GM18505 (cell line): ENCODE measurements at regions not wholly inside any gene's neighbourhood (a gene's known extent, or its start where the extent isn't known, plus 50 kb on each side); places are given as distances from the start of the nearest gene placed in this dataset.

Experiments
- ATAC-seq: cut with Tn5 transposase; IDR thresholded peaks from one replicate; pipeline ENCODE4 v1.9.1; 2021; ENCODE audit not compliant: unreplicated experiment
- POLR2A ChIP-seq: IDR thresholded peaks from 4 replicates; pipeline ENCODE4 v1.6.1; 2011; ENCODE audit warnings: borderline replicate concordance; ENCODE audit not compliant: insufficient read depth, insufficient read length; ENCODE audit errors: extremely low read depth

DNA sequence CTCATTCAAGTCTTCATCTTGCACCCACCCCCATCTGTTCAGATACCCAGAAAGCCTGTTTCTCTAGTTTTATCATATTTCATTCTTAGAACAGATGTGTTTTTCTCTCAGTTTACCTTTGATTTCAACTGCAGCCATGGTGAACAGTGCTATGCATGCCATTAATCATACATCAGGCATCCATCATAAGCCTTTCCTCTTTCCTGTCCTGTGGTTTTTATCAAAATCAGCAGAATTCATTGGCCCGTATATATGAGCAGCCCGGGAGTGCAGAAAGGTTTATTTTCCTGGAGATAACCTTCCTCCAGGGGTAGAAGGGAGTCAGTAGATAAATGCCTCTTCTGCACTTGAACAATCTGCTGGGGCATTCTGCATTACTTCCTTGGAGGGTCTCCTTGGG, 65.7 kb downstream of the IL21 start:
- TF ChIP-seq POLR2A: no peak
- ATAC-seq: no peak

DNA sequence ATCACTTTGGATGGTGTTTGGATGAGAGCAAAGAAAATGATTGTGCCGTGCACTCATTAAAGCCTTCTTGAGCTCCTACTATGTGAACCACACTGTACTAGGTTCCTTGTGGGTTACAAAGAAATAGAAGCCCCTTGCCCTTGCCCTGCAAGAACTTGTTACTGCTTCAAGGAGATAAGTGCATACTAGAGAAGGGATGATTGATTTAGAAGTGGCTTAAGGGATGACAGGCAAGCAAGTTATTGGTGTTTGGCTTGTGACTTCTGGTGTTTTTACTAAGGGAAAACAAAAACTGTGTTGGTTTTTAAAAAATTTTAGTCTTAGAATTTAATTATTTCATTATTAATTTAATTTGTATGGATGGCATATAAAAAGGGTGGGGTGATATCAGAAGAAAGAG, 67.4 kb downstream of the IL21 start:
- TF ChIP-seq POLR2A: no peak
- ATAC-seq: no peak

DNA sequence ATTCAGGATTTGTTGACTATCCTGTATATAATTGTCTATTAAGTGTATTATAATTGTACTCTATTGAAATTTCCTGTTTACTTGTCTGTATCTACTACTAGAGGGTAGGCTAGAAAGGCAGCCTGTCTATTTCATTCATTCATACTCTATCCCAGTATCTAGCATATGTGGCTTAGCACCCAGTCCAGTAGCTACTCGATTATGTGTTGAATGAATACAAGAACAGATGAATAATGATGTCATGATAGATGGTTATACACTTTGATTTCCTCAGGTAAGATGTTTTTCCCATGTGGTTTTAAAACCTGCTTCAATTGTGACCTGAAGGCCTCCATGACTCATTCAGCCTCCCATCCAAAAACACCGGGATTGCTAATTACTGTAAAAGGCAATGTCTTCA, 68.0 kb downstream of the IL21 start:
- TF ChIP-seq POLR2A: no peak
- no peak for ATAC-seq

DNA sequence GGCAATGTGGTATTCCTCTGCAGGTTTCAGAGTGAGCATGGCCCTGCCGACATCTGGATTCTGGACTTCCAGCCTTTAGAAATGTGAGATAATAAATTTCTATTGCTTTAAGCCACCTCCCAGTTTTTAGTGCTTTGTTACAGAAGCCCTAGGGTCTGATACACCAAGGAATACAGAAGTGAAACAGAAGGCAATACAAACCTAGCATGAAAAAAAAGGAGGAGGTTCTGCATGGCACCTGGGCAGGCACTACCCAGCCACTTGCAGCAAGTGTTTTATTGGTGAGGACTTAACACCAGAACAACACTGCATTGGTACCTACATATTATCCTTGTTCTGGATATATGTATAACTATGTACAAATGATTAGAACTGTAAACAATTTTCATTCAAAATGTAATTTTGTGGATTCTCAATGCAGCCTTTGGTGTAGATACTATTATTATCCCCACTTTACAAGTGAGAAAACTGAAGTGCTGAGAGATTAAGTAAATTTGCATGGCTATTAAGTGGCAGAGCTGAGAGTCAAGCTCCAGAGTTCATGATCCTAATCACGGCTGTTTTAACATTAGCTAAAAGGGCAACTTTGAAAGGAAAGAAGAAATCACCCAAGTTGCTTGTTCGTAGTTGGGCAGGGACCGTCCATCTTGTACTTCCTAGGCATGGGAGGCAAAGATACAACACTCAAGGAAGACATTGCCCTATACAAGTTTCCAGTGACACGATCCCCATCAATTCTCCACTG, 71.8 kb downstream of the IL21 start:
- TF ChIP-seq POLR2A: no peak
- peak; percentile 72 for ATAC-seq

DNA sequence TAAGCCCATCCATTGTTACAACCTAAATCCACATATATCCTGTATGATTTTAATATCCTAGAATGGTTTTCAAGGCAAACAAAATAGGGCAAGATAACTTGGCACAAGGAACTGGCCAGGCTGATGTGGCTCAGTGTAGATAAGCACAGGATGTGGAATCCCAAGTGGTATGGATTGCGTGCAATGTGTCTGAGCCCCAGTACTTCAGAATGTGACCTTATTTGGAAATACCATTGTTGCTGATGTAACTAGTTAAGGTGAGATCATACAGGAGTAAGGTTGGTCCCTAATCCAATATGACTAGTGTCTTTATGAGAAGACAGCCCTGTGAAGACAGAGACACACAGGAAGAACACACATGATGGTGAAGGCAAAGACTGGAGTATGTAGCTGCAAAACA, 72.4 kb downstream of the IL21 start:
- ATAC-seq: no peak
- no peak for TF ChIP-seq POLR2A

DNA sequence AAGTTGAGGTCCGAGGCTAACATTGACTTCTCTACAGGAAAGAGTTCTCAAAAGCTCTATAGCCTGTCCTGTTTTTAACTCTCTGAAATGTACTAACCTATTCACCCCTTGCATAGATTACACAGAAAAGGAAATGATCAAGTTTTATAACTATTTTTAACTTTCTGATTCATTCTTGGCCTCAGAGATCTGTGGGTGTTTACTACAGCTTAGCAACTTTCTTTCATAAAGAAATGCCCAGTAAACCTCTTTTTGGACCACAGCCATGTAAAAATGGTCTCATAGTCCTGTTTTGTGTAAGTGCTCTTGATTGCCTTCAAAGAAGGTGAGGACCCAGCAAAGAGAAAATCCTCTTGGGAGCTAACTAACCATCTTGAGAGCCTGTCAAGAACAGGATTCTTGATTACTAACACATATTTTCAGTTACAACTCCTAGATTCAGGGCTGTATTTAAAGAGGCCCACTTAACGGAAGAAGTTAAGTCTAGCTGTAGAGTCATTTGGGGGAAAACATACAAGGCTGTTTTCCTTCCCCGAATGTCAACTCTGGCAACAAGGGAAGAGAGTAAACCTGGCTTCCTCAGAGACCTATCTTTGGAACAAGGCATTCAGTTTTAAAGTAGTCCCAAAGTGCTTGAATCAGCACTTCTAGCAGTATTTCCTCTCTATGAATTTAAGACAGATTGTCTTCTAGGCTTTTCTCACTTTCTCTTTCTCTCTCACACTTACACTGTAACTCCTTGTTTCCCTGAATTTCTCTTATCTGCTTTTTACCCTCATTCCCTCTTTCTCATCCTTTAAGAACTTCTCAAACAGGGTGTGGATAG, 78.2 kb downstream of the IL21 start:
- no peak for TF ChIP-seq POLR2A
- ATAC-seq: peak; percentile 90

DNA sequence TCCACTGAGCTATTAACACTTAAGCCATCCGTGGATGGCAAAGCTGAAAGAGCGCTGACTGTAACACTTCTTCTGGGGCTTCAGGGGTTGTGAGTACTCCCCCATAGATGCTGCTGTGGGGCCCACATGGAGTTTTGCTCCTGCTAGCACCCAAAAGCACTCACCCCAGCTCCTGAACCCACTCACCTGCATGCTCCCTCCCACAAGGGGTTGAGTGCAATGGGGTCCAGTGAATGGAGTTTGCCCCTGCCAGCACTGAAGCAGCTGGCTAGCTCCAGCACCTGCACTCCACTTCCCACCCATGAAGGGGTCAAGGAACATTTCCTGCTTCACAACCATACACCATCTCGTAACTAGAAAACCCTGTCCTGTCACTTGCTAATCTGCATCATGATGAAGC, 78.9 kb downstream of the IL21 start:
- no peak for TF ChIP-seq POLR2A
- ATAC-seq: no peak

DNA sequence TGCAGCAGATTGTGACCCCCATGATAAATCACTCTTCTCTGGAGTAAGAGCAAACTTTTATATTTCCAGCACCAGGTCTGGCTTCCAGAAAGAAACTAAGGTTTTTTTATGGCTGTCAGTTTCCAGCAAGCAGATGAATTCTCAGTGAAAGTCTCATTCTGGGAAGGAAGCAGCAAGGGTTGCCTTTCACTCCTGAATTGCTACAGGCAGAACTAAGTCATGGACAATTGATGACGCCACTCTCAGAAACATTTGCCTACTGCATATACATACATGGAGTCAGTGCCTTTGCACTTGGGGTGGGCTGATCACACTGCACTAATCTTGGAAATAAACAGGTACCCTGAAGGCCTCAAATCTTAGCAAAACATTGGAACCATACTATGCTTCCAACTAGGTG, 80.0 kb downstream of the IL21 start:
- ATAC-seq: no peak
- no peak for TF ChIP-seq POLR2A

DNA sequence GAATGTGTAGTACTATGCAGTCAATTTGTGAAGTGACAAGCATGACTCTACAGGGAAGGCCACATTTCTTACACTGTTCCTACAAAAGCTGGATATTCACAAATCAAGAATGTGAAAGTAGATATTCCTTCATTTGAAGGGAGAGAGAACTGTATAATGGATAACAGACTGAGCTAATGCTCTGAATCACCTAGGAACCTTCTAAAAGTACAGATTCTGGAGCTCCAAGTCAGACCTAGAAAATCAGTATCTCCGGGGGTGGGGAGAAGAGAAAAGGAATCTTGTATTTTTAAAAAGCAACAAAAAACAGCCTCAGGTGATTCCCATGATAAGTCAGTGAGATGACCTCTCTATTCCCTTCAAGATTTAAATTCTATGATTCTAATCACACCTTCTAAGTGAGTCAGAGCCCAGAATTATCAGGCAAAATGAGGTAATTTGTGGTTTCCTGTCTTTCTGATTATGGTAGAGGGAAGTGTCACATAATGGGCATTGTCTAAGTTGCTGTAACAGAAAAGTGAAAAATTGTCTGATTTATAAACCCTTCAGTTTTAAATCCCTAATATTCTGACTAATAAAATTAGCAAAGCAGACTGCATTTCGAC, 80.9 kb downstream of the IL21 start:
- TF ChIP-seq POLR2A: no peak
- no peak for ATAC-seq

DNA sequence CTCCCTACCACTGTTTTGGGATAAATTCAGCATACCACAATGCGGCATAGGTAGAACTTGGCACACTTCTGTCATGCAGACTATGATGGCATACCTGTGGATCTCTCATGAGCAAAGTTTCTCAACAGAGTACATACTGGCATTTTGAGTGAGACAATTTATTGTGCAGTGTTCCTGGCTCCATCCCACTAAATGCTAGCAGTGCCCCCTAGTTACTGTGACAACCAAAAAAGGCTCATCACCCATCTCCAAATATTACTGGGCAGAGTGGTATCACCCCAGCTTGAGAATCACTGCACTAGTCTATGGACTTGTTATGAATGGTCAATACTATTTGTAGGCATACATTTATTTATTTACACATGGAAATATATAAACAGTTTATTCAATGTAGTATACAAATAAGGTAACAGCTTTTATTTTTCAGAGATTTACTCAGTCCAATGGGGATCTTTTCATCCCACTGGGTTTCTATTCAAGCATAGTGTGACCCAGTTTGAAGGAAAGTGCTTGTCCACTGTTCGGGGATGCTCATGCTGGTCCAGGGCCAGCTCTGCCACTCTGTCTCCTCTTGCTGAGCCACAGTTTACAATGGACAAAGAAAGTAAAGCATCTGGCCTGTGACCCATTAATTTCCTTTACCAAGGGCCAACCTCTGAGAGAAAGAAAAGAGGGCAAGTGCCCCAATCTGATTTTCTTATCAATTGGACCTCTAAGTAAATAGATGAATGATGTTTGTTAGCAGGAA, 81.0 kb upstream of the IL2 start:
- ATAC-seq: no peak
- no peak for TF ChIP-seq POLR2A

DNA sequence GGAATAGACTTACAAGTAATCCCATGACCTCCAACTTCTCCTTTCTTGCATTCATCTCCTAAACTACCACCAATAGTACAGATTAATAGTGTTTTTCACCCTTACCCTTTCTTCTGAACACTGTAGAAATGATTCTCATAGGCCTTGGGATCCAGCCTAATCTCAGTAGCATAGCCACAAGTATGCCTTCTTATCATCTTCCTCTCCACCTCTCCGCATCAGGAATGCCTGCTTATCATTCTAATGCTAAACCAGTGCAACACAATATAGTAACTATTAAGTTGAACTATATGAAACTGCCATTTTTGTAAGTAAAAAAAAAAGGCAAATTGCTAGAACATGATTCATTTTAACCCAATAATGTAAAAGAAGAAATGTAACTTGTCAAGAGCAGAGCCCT, 79.5 kb upstream of the IL2 start:
- no peak for TF ChIP-seq POLR2A
- ATAC-seq: no peak

DNA sequence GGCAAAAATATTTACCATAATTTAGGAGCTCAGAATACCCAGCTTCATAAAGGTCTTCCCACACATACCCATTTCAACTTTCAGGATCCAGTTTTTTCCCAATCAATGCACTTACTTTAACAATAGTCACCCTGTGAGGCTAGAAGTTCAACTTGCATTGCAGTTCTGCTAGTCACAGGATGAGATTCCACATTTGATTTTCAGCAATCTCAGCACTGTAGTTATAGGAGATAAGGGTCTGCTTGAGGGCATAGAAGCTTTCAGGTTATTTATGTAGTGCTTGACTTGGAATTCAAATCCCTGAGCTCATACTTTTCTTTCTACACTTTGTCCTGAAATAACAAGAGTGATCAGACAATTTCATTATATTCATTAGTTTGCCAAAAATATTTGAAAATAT, 78.3 kb upstream of the IL2 start:
- TF ChIP-seq POLR2A: no peak
- ATAC-seq: no peak

DNA sequence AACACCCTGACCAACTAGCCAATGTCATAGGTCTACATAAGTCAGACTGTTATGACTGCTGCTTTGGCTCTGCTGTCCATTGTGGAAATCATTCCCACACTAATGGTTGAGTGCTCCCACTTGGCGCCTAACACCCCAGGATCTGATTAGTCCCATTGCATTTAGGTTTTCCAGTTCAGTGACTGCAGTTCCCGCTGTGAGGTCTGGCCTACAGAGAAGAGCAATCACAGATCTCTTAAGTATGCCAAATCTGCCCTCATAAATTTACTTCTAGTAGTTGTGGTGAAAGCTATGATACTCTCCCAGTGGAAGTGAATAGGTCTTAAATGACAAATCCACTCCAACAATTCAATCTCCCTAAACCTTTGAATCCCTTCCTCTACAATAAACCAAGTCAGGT, 77.3 kb upstream of the IL2 start:
- no peak for ATAC-seq
- TF ChIP-seq POLR2A: no peak
